ENCODE measurements at regions not wholly inside any gene's neighbourhood (a gene's known extent, or its start where the extent isn't known, plus 50 kb on each side); places are given as distances from the start of the nearest gene placed in this dataset.
"Not testable (repeated sequence)": the region's sequence is repeated elsewhere in the genome, so short reads cannot be mapped to it uniquely, and the experiment has no call there.

- H3K27ac ChIP-seq, result no peak overlapping the region
- H3K4me3 ChIP-seq, result no peak overlapping the region
Measured at GRCh38 chr2:4753721-4754120, 938.5 kb upstream of the SOX11 start.

- Histone ChIP-seq H3K4me3 (no peak overlapping the region), H3K27ac (no peak overlapping the region)
Measured at GRCh38 chr2:4762951-4763376, 929.2 kb upstream of the SOX11 start.

DNA sequence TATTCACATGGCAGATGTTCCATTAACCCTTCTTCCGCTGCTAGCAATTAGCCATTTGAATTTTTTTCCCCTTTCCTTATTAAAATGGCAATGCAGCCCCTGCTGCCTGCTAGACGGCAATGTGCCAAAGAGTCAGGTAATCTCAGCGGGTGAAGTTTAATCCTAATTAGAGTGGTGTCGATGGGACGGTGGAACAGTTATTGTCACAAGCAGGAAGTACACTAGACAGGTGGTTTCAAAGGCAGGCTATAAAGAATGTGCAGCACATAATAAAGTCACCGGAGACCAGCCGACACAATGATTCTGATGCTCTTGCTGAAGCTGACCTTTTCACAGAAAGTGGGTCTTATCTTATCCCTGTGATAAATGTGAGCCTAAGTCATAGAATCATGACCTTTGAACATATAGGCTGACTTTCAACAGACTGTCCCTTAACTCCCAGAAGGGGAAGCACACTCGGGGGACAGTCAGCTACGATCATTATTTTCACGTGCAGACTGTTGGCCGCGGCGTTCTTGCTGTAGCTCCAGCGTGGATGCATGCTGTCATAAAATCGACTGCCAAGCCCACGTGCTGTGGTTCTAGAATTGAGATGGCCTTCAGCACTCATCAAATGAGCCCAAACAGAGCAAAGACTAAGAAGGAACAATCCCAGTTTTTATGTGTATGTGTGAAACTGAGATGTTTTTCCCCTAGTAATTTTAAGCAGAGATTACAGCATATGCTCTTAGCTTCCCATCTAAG is 926.2 kb upstream of the SOX11 start:
- Histone ChIP-seq H3K27ac (no peak overlapping the region), H3K4me3 (no peak overlapping the region)

- H3K27ac ChIP-seq, result no peak overlapping the region
- no peak overlapping the region for H3K4me3 ChIP-seq
Measured at GRCh38 chr2:4775668-4776067, 916.5 kb upstream of the SOX11 start.

DNA sequence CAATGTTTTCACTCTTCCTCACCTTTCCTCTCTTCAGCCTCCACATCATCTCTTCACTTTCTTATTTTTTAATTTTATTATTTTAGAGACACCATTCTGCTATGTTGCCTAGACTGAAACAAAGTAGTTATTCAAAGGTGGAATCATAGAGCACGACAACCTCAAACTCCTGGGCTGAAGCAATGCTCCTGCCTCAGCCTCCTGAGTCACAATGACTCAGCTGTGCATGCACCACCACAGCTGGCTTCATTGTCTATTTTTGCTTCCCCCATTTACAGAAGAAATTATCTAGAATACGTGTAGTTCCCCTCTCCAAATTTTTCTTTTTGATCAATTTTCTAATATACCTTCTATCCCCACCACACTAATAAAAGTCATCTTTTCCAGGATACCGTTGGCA is 911.5 kb upstream of the SOX11 start:
- Histone ChIP-seq H3K4me3 (no peak overlapping the region), H3K27ac (no peak overlapping the region)

DNA sequence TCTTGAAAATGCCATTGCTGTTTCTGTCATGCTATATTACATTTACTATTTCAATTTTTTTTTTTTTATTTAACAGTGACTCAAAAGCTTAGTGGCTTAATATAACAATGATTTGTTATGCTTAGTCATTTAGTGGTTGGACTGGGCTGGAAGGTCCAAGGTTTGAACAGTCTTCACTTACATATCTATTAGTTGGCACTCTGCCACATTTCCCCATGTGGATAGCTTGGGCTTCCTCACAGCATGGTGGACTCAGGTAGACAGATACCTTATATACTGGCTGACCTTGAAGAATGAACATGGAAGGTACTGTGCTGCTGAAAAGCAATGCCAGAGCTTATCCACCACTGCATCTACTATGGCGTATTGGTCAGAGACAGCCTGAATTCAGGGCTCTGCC is 909.5 kb upstream of the SOX11 start:
- Histone ChIP-seq H3K4me3 (no peak overlapping the region), H3K27ac (no peak overlapping the region)

DNA sequence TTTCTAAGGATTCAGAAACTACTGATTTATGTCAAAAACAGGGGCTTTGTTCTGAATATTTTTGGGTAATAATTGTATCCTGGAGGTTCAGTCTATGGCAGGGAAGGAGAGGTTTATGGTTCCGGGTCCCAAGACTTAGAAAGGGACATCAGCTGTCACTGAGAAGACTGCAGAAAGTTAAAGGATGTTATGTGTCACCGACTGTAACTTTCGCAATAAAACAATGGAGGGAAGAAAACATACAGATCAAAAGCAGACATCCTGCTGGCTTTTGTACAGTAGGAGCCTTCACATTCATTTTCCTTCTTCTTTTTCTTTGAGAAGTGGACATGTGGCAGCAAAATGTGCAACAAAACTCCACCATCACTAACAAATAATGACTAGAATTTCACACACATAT is 900.7 kb upstream of the SOX11 start:
- Histone ChIP-seq H3K4me3 (no peak overlapping the region), H3K27ac (no peak overlapping the region)

GRCh38 chr2:4792126-4792525 is 900.1 kb upstream of the SOX11 start:
- no peak overlapping the region for H3K4me3 ChIP-seq
- no peak overlapping the region for H3K27ac ChIP-seq

GRCh38 chr2:4803396-4803795 is 888.8 kb upstream of the SOX11 start:
- H3K4me3 ChIP-seq, result no peak overlapping the region

GRCh38 chr2:4814137-4814536 is 878.0 kb upstream of the SOX11 start:
- not testable (repeated sequence) for H3K27ac ChIP-seq, H3K4me3 ChIP-seq

More at GRCh38 chr2:4803396-4803795, 888.8 kb upstream of the SOX11 start:
- no peak overlapping the region for H3K27ac ChIP-seq

GRCh38 chr2:4827836-4828235 is 864.3 kb upstream of the SOX11 start:
- no peak overlapping the region for H3K4me3 ChIP-seq
- H3K27ac ChIP-seq, result no peak overlapping the region

DNA sequence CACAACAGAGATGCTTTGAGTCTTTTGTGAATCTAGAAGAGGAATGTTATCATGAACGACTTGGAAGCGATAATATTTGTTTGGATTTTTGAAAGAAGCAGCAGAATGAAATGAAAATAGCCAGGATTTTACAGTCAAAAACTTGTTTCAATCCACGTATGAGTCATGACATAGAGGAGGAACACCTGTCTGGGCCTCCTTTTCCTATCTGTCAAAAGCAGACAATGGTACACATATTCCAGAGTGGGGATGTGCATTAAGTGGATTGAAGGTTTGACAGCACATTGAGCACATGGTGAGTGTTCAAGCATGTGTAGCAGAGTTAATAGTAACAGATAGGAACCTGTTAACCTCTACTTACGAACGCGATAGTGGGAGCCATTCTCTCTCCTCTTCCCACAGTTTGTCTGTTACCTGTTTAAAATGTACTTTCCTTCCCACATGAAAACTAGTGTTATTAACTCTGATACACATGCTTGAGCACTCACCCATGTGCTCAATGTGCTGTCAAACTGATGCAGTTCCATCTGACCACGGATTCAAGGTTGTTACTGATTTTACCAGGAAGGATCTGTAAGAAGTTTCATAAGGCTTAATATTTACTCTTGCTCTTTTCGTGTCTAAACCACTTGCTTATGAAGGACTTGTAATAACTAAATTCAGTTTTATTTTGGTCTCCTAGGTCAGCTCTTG is 863.4 kb upstream of the SOX11 start:
- H3K4me3 ChIP-seq, result no peak overlapping the region
- no peak overlapping the region for H3K27ac ChIP-seq

DNA sequence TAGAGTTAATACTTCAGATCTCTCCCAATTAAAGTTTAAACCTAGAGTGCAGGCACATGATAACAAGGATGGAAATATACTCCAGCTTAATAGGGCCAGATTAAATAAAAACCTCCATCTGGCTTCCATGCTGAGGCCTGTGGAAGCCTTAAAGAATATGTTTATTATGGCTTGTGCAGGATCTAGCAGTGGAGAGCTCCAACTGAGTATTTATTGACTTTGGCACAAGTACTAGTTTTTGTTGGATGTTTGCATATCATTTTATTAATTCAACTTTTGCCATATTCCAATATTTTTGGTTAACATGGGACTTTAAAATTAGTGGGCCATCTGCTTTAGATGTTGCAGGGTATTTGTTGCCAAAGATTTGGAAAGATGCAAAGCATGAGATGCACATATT is 860.4 kb upstream of the SOX11 start:
- Histone ChIP-seq H3K27ac (no peak overlapping the region), H3K4me3 (no peak overlapping the region)

GRCh38 chr2:4832642-4833041 is 859.5 kb upstream of the SOX11 start:
- Histone ChIP-seq H3K27ac (no peak overlapping the region), H3K4me3 (no peak overlapping the region)

DNA sequence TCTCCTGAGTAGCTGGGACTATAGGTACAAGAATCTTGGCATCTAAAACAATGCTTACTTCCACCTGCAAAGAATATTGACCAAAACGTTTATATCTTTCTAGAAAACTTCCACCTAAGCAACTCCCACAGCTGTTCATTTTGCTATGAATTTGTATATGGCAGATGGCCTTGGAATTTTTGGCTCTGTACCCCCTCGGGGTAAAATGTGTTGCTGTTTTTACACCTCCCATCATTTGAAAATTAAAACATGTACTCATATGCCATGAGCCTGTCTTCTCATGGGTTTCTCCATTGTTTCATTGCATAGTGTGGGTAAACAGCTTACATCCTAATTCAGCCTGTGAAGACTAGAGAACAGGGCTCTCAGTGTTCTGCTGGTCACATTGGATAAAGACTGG is 853.6 kb upstream of the SOX11 start:
- Histone ChIP-seq H3K4me3 (no peak overlapping the region), H3K27ac (no peak overlapping the region)

DNA sequence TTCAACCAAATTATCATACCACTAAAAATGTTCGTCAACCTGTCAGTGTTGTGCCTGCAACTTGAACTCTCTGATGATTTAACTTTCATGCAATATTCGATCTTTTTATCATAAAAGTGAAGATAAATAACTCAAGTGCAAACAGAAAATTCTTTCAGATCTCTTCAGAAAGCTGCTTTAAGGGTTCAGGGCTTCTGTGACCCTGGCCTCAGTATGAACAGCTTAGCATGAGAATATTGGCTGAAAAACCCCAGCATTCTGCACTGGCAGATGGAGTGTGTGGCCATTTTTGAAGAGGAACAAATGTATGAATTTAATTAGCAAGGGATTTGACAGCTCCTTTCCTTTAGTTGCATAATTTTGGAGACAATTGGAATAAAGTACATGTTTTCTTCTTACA is 851.4 kb upstream of the SOX11 start:
- H3K27ac ChIP-seq, result no peak overlapping the region
- H3K4me3 ChIP-seq, result no peak overlapping the region

DNA sequence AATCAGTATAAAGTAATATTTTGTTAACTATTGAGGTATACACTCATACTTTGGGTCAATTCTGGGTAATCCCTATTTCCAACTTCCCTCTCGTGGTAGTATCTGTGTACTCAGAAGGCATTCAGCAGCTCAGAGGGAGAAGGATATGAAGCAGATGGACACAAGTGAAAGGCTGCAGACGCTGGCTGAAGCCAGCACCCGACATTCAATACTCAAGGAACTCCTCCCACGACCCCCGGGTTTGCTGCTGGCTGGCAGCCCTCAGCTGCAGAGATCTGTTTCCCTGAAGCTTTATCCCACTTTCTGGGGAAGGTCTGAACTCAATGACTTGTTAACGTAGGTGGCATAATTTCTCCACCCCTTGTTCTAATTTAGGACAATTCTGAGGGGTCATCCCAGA is 847.3 kb upstream of the SOX11 start:
- H3K4me3 ChIP-seq, result no peak overlapping the region
- H3K27ac ChIP-seq, result no peak overlapping the region

GRCh38 chr2:4862031-4862430 is 830.2 kb upstream of the SOX11 start:
- Histone ChIP-seq H3K27ac (no peak overlapping the region), H3K4me3 (no peak overlapping the region)

DNA sequence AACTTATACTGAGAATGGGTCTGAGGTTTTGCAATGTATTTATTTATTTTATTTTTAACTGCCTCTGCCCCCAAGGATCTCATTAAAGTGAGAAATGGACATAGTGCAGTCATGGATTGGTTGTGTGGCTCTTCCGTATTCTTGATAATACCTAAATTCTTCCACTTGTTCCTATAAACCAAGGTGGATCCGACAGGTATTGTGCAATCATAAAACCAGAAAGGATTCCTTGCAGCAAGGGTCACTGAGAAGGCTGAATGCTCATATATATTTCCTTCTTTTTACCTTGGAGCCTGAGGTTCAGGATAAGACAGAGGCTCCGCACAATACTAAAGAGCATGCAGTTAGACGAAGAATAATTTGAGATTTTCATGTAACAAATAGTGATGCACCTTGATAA is 826.0 kb upstream of the SOX11 start:
- Histone ChIP-seq H3K4me3 (no peak overlapping the region), H3K27ac (no peak overlapping the region)

DNA sequence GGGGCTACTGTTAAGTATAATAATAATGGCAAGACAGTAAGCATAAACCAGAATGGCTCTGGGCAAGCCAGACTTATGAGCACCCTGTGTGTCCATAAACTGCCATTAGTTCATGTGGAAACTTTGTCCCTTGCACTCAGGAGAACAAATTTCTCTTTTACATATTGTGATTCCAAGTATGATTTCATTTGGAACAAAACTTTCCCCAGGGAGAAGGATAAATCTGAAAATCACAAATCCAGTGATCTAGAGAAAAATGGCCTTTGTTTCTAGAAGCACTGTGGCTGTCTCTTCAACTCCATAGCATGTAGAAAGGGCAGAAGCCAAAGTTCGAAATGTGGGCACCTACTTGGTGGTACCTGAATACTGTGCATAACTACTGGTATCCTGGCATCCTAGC is 823.7 kb upstream of the SOX11 start:
- no peak overlapping the region for H3K4me3 ChIP-seq
- H3K27ac ChIP-seq, result no peak overlapping the region

GRCh38 chr2:4869154-4869553 is 823.0 kb upstream of the SOX11 start:
- Histone ChIP-seq H3K27ac (no peak overlapping the region), H3K4me3 (no peak overlapping the region)

- H3K4me3 ChIP-seq, result no peak overlapping the region
- no peak overlapping the region for H3K27ac ChIP-seq
Measured at GRCh38 chr2:4873364-4873763, 818.8 kb upstream of the SOX11 start.
